H9 (cell line): ENCODE measurements at regions not wholly inside any gene's neighbourhood (a gene's known extent, or its start where the extent isn't known, plus 50 kb on each side); places are given as distances from the start of the nearest gene placed in this dataset.

Source experiments
- DNase-seq: peaks from one replicate; pipeline ENCODE4 v3.0.0-alpha.2; 2017
- H2AFZ ChIP-seq: one replicate; pipeline ENCODE4 v1.6.1; 2013; ENCODE audit warnings: mild to moderate bottlenecking, low read length, control low read depth, moderate library complexity
- H2AK5ac ChIP-seq: 2 replicates; pipeline ENCODE4 v1.6.1; 2013; ENCODE audit warnings: low read length, control low read depth, mixed read lengths; ENCODE audit not compliant: insufficient read length
- H2BK120ac ChIP-seq: one replicate; pipeline ENCODE4 v1.6.1; 2013; ENCODE audit warnings: low read depth, mild to moderate bottlenecking, low read length, control low read depth, inconsistent platforms; ENCODE audit not compliant: poor library complexity, severe bottlenecking
- H2BK12ac ChIP-seq: 2 replicates; pipeline ENCODE4 v1.6.1; 2013; ENCODE audit warnings: low read length, control low read depth, mixed read lengths, low read depth; ENCODE audit not compliant: insufficient read length
- H2BK15ac ChIP-seq: 2 replicates; pipeline ENCODE4 v1.6.1; 2013; ENCODE audit warnings: low read depth, low read length, control low read depth
- H2BK20ac ChIP-seq: one replicate; pipeline ENCODE4 v1.6.1; 2013; ENCODE audit warnings: low read depth, mild to moderate bottlenecking, low read length, control low read depth, inconsistent platforms; ENCODE audit not compliant: poor library complexity, severe bottlenecking
- H2BK5ac ChIP-seq: 2 replicates; pipeline ENCODE4 v1.6.1; 2013; ENCODE audit warnings: low read length, control low read depth, mixed read lengths; ENCODE audit not compliant: insufficient read length
- H3K14ac ChIP-seq: 2 replicates; pipeline ENCODE4 v1.6.1; 2013; ENCODE audit warnings: low read length, control low read depth; ENCODE audit not compliant: insufficient read depth
- H3K18ac ChIP-seq: 2 replicates; pipeline ENCODE4 v1.6.1; 2013; ENCODE audit warnings: low read depth, mild to moderate bottlenecking, mixed read lengths, low read length, control low read depth; ENCODE audit not compliant: insufficient read length
- H3K23ac ChIP-seq: 2 replicates; pipeline ENCODE4 v1.6.1; 2013; ENCODE audit warnings: low read length, control low read depth, mixed read lengths, low read depth; ENCODE audit not compliant: insufficient read length
- H3K23me2 ChIP-seq: 2 replicates; pipeline ENCODE4 v1.6.1; 2013; ENCODE audit warnings: low read depth, mild to moderate bottlenecking, mixed read lengths, low read length, control low read depth; ENCODE audit not compliant: insufficient read length, poor library complexity, severe bottlenecking
- H3K27ac ChIP-seq: 2 replicates; pipeline ENCODE4 v1.5.1; 2013; ENCODE audit warnings: low read length, control low read depth, mixed read lengths, low read depth; ENCODE audit not compliant: insufficient read length
- H3K27me3 ChIP-seq: 2 replicates; pipeline ENCODE4 v1.6.1; 2013; ENCODE audit warnings: low read length, control low read depth, inconsistent platforms; ENCODE audit not compliant: insufficient read depth
- H3K4ac ChIP-seq: 2 replicates; pipeline ENCODE4 v1.6.1; 2013; ENCODE audit warnings: low read depth, mild to moderate bottlenecking, control low read depth, inconsistent platforms, low read length, moderate library complexity
- H3K4me1 ChIP-seq: 2 replicates; pipeline ENCODE4 v1.6.1; 2013; ENCODE audit warnings: low read length, control low read depth, inconsistent platforms; ENCODE audit not compliant: insufficient read depth
- H3K4me2 ChIP-seq: 2 replicates; pipeline ENCODE4 v1.6.1; 2013; ENCODE audit warnings: low read length, control low read depth, mixed read lengths; ENCODE audit not compliant: insufficient read length, insufficient read depth
- H3K56ac ChIP-seq: 2 replicates; pipeline ENCODE4 v1.6.1; 2013; ENCODE audit warnings: low read depth, mild to moderate bottlenecking, mixed read lengths, low read length, control low read depth; ENCODE audit not compliant: insufficient read length
- H3K79me1 ChIP-seq: 2 replicates; pipeline ENCODE4 v1.6.1; 2013; ENCODE audit warnings: low read depth, mild to moderate bottlenecking, moderate library complexity, low read length, control low read depth, inconsistent platforms; ENCODE audit not compliant: insufficient read depth, poor library complexity, severe bottlenecking
- H3K79me2 ChIP-seq: 2 replicates; pipeline ENCODE4 v1.6.1; 2013; ENCODE audit warnings: low read length, control low read depth, inconsistent platforms; ENCODE audit not compliant: insufficient read depth
- H3K9ac ChIP-seq: 2 replicates; pipeline ENCODE4 v1.6.1; 2013; ENCODE audit warnings: low read length, control low read depth, mixed read lengths; ENCODE audit not compliant: insufficient read length; ENCODE audit errors: extremely low read depth
- H3K9me3 ChIP-seq: one replicate; pipeline ENCODE4 v1.6.1; 2013; ENCODE audit warnings: low read depth, low read length, inconsistent platforms; ENCODE audit not compliant: control insufficient read depth
- H3T11ph ChIP-seq: one replicate; pipeline ENCODE4 v1.6.1; 2013; ENCODE audit warnings: mild to moderate bottlenecking, low read length, control low read depth, inconsistent platforms
- H4K20me1 ChIP-seq: one replicate; pipeline ENCODE4 v1.6.1; 2013; ENCODE audit not compliant: control insufficient read depth, insufficient read length, insufficient read depth
- H4K5ac ChIP-seq: 2 replicates; pipeline ENCODE4 v1.6.1; 2013; ENCODE audit warnings: low read depth, mild to moderate bottlenecking, mixed read lengths, low read length, control low read depth; ENCODE audit not compliant: insufficient read length
- H4K8ac ChIP-seq: replicated peaks from 2 replicates; pipeline ENCODE4 v1.6.1; 2013; ENCODE audit warnings: low read length, control low read depth, mixed read lengths, low read depth; ENCODE audit not compliant: insufficient read length
- H4K91ac ChIP-seq: 2 replicates; pipeline ENCODE4 v1.6.1; 2013; ENCODE audit warnings: low read depth, mild to moderate bottlenecking, moderate library complexity, mixed read lengths, low read length, control low read depth; ENCODE audit not compliant: insufficient read length
- H3K27ac Mint-ChIP-seq, 3 experiments: 2 replicates in 2 of 3; 3 replicates in 1 of 3; pipeline ENCODE4 v1.8.0; 2020 to 2021; ENCODE audit warnings: mixed read lengths in 3 of 3, mild to moderate bottlenecking in 1 of 3, moderate library complexity in 1 of 3
- H3K27me3 Mint-ChIP-seq: 2 replicates; pipeline ENCODE4 v1.8.0; 2021; ENCODE audit warnings: low read depth, mild to moderate bottlenecking, moderate library complexity, mixed read lengths
- H3K36me3 Mint-ChIP-seq, 3 experiments: 2 replicates in 2 of 3; 3 replicates in 1 of 3; pipeline ENCODE4 v1.8.0; 2020 to 2021; ENCODE audit warnings: low read depth in 3 of 3, mixed read lengths in 3 of 3; ENCODE audit not compliant: insufficient read depth in 1 of 3
- H3K4me1 Mint-ChIP-seq, 2 experiments: 2 replicates each; pipeline ENCODE4 v1.8.0; 2020; ENCODE audit warnings: mixed read lengths in 2 of 2
- H3K4me3 Mint-ChIP-seq, 2 experiments: 2 replicates in 1 of 2; 3 replicates in 1 of 2; pipeline ENCODE4 v1.8.0; 2020 to 2021; ENCODE audit warnings: mild to moderate bottlenecking in 2 of 2, mixed read lengths in 2 of 2, moderate library complexity in 1 of 2
- H3K9me3 Mint-ChIP-seq, 2 experiments: 2 replicates in 1 of 2; 3 replicates in 1 of 2; pipeline ENCODE4 v1.8.0; 2020; ENCODE audit warnings: mild to moderate bottlenecking in 2 of 2, mixed read lengths in 2 of 2, moderate library complexity in 1 of 2
- TF ChIP-seq, protein P1 (sequence below): fragments of 200-600 bp; sonication (generic); conservative IDR thresholded peaks from 3 replicates; pipeline ENCODE4 v1.8.0; 2021; ENCODE audit warnings: antibody characterized with exemption, mild to moderate bottlenecking

GRCh38 chrX:65093658-65094057 lies 117.4 kb upstream of the ZC4H2 start:
- H4K20me1 ChIP-seq = no peaks in the 10 kb centered on the region
- H3K14ac ChIP-seq = no peak overlapping the region
- no peak overlapping the region for H3T11ph ChIP-seq
- H3K27ac Mint-ChIP-seq = no peak overlapping the region
- TF ChIP-seq, protein P1, sequence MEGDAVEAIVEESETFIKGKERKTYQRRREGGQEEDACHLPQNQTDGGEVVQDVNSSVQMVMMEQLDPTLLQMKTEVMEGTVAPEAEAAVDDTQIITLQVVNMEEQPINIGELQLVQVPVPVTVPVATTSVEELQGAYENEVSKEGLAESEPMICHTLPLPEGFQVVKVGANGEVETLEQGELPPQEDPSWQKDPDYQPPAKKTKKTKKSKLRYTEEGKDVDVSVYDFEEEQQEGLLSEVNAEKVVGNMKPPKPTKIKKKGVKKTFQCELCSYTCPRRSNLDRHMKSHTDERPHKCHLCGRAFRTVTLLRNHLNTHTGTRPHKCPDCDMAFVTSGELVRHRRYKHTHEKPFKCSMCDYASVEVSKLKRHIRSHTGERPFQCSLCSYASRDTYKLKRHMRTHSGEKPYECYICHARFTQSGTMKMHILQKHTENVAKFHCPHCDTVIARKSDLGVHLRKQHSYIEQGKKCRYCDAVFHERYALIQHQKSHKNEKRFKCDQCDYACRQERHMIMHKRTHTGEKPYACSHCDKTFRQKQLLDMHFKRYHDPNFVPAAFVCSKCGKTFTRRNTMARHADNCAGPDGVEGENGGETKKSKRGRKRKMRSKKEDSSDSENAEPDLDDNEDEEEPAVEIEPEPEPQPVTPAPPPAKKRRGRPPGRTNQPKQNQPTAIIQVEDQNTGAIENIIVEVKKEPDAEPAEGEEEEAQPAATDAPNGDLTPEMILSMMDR = no peak
- H3K4ac ChIP-seq = no peak overlapping the region
- peaks cover 35% of the 10 kb centered on the region for H3K9me3 ChIP-seq
- H3K27me3 Mint-ChIP-seq = no peaks in the 10 kb centered on the region
- no peak overlapping the region for H3K27ac ChIP-seq
- no peak overlapping the region for H3K9ac ChIP-seq
- no peak overlapping the region for H4K8ac ChIP-seq
- no peaks in the 10 kb centered on the region for H3K79me2 ChIP-seq
- no peak overlapping the region for H4K5ac ChIP-seq
- no peak for DNase-seq
- no peaks in the 10 kb centered on the region for H3K23me2 ChIP-seq
- no peak overlapping the region for H2BK5ac ChIP-seq
- no peak overlapping the region for H2AK5ac ChIP-seq
- no peak overlapping the region for H3K56ac ChIP-seq
- H3K9me3 Mint-ChIP-seq = peaks cover 70 to 74% of the 10 kb centered on the region in 2 experiments
- H2AFZ ChIP-seq = no peak overlapping the region
- H3K27me3 ChIP-seq = no peaks in the 10 kb centered on the region
- H2BK15ac ChIP-seq = no peak overlapping the region
- peaks cover 19 to 48% (median 21%) of the 10 kb centered on the region in 3 experiments for H3K36me3 Mint-ChIP-seq
- H3K4me2 ChIP-seq = no peak overlapping the region
- no peak overlapping the region for H2BK20ac ChIP-seq
- no peak overlapping the region for H4K91ac ChIP-seq
- H2BK12ac ChIP-seq = no peak overlapping the region
- no peak overlapping the region for H3K4me3 Mint-ChIP-seq
- H3K79me1 ChIP-seq = no peaks in the 10 kb centered on the region
- no peak overlapping the region for H3K23ac ChIP-seq
- no peak overlapping the region for H3K18ac ChIP-seq
- H3K4me1 ChIP-seq = no peaks in the 10 kb centered on the region; the same call in 1 of the 2 replicates
- H3K4me1 Mint-ChIP-seq = peaks cover 8 to 13% of the 10 kb centered on the region in 2 experiments; a peak in 2 of 4 replicates
- no peak overlapping the region for H2BK120ac ChIP-seq
